ENCODE measurements at regions not wholly inside any gene's neighbourhood (a gene's known extent, or its start where the extent isn't known, plus 50 kb on each side); places are given as distances from the start of the nearest gene placed in this dataset.

DNA sequence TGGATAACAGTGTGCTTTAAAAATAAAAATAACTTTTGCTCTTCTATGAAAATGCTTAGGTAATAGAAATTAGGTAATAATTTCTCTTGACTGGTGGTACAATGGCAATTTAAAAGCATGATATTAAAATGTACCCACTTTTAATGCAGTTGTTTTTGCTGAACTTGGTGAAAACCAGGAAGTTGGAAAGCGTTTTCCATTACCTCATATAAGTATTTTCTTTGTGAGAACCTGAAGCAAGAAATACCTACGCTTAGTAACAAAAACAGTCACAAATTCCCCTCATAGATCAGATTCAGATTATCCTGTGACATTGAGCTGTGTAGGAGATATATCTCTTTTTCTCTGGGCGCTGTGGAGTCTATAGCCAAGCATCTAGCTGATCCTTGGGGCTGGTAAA lies 689.0 kb upstream of the FZD8 start:
- intact Hi-C loops (cut with micrococcal nuclease), result no loop called here

DNA sequence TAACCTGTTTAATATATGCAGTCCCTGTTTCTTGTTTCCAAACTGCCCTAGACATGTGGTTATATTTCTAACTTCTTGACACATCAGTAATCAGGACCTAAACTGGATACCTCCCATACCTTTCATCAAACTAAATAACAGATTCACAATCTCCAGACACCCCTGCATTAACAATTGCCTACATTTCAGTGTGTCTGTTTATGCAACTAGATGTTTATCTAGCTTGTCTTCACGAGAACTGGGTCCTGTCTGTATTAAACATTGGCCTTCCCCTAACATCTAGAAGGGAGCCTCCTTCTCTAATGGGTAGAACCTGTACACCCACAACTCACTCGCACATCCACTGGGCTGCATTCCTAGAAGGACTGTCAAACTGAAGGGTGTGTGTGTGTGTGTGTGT lies 683.7 kb upstream of the FZD8 start:
- intact Hi-C loops (cut with micrococcal nuclease), result no loop called here

DNA sequence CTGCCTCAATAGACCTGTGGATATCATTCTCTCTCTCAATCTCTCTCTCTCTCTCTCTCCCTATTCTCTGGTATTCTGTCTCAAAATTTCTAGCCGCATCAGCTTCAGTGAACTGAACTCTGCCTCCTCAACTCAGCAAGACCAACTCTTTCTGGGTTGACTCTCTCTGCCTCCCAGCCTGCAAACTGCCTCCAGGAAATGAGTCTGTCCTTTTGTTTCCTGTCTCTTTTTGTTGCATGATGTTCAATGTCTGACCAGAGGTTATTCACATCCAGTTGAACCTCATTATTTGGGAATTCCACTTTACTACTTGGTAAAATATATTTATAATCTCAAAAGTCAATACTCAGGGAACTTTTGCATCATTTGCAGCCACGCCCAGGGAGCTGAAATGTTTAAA lies 682.7 kb upstream of the FZD8 start:
- intact Hi-C loops (cut with micrococcal nuclease), result no loop called here

- intact Hi-C loops (cut with micrococcal nuclease), result no loop called here
These were observed 671.0 kb upstream of the FZD8 start for GRCh38 chr10:36313142-36313541.

GRCh38 chr10:36303896-36304295 lies 661.8 kb upstream of the FZD8 start:
- intact Hi-C loops (cut with micrococcal nuclease), result loop anchor here (2.0 kb wide), 1 partner anchor 31 kb away; no protein-coding TSS in a partner anchor

DNA sequence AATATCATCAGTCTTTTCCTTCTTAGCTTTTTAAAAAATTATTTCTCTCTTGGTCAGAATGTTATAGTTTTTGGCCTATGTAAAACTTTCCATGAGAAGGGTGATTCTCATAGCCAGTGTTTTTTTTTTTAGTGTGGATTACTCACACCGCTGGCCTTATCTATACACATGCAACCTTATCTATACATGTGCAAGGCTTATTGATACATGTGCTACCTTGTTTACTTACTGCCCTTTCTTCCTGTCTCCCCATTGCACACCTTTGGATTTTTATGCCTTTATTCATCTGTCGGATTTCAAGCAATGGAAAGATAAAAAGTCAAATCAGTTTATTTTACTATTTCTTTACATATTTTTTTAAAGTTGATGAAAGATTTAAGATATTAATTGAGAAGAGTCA lies 660.0 kb upstream of the FZD8 start:
- intact Hi-C loops (cut with micrococcal nuclease), result no loop called here

DNA sequence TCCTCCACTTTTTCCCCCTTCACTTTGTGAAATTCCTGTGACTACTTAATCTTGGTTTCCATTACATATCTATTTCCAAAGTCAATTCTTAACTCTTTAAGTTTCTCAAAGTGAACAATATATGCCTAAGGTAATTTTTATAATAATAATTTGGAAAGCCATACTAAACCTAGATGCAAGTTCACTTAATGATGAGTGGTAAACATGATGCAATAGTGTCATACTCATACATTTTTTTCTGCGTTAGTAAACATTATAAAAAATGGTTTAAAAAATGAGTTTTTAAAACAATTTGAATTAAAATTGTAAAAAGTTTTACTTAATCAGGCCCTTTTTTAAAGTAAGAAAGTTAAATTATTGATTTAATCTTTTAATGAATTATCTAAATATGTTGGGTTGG lies 659.4 kb upstream of the FZD8 start:
- intact Hi-C loops (cut with micrococcal nuclease), result no loop called here

DNA sequence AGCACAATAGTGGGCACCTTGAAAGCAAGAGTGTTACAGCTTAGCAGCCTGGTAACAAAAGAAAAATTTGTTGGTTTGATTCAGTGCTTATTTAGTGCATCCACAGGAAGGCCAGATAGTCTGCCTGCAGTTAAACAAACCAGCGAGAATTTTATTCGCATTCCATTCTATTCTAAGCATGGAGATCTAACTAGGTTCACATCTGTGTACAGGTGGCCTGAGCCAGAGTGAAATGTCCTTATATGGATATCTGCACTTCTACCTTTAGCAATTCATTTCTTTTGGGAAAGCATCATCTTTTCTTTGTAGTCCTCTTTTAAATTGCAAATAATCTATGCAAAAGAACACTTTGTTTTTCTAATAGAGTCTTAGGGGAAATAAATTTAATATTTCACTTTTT lies 659.0 kb upstream of the FZD8 start:
- intact Hi-C loops (cut with micrococcal nuclease), result no loop called here

DNA sequence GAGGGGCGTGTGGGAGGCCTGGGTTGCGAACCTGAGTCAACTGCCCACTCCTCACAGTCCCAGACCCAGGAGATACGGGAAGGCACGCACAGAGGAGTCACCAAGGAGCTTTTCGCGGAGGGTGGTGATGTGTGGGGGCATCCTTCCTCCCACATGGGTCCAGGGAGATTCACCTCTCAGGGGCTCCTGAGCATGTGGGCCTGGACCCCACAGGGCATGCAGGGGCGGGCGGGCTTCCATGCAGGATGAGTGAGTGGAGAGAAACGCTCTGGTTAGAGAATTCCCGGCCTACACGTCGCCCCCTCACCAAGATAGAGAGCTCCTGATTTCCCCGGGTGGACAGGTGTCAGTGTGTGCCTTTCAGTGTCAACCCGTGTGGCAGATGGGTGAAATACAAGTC lies 641.7 kb upstream of the FZD8 start:
- intact Hi-C loops (cut with micrococcal nuclease), result no loop called here

- intact Hi-C loops (cut with micrococcal nuclease), result no loop called here
These were observed 639.8 kb upstream of the FZD8 start for GRCh38 chr10:36281831-36282331.

- intact Hi-C loops (cut with micrococcal nuclease), result no loop called here
These were observed 638.9 kb upstream of the FZD8 start for GRCh38 chr10:36280890-36281499.

- intact Hi-C loops (cut with micrococcal nuclease), result no loop called here
These were observed 638.2 kb upstream of the FZD8 start for GRCh38 chr10:36280321-36280741.

DNA sequence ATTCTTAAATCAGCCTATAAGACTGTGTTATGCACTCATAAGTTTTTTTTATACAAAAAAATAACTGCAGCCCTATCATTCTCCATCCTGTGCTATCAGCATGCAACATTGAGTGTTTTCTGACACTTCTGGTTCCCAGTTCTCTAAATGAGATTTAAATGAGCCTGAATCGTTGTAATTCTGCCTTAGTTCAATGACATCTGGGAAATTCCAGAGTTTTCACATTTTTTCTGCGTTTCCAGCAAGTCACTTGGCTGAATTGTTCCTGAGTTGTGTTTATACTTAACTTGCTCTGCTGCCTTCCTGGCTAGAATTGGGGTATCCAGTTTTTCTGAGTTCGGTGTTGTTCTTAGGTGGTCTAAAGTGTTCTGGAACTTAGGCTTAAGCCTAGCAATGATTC lies 636.1 kb upstream of the FZD8 start:
- intact Hi-C loops (cut with micrococcal nuclease), result no loop called here

DNA sequence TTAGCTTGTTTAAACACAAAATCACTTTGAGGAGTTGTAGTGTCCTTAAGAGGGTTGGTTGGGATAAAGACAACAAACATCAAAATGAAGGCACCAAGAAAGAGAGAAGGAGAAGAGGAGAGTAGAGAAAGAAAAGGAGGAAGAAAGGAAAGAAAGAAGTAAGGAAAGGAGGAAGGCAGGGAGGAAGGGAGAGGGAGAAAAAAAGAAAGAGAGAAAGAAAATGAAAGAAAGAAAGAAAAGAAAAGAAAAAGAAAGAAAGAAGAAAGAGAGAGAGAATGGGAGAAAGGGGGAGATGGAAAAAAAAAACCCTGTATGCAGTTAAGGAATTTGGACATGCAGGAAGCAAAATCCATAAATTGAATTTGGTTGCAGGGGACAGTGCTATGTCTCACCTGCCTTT lies 635.4 kb upstream of the FZD8 start:
- intact Hi-C loops (cut with micrococcal nuclease), result no loop called here

DNA sequence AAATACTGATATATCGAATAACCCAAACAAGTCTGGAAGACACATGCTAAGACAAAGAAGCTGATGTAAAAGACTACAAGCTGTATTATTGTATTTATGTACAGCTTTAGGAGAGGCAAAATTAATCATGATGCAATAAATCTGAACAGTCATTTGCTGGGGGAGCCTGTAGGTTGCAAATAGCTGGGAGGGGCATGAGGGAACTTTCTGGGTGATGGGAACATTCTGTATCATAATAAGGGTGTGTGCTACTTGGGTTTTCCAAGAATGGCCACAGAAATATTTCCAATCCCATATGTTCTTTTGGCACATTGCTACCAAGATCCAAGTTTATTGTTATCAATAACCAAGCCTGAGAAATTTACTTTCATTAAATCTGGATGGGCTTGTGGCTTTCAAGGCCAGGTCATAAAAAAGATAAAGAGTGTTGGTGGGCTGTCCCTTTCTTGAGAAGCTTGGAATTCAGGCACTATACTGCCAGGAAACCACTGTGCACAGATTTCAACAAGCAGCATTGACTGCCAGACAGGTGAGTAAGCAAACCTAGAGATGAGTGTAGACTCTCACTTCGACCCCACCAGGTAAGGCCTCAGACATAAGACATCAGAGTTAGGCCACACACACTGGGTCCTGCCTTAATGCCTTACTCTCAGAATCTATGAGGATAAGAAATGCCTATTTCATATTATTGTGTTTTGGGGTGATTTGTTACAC lies 629.7 kb upstream of the FZD8 start:
- intact Hi-C loops (cut with micrococcal nuclease), result loop anchor here (2.0 kb wide), 1 partner anchor 33 kb away; no protein-coding TSS in a partner anchor

GRCh38 chr10:36269222-36269621 lies 627.1 kb upstream of the FZD8 start:
- intact Hi-C loops (cut with micrococcal nuclease), result no loop called here

GRCh38 chr10:36266923-36267322 lies 624.8 kb upstream of the FZD8 start:
- intact Hi-C loops (cut with micrococcal nuclease), result no loop called here

- intact Hi-C loops (cut with micrococcal nuclease), result no loop called here
These were observed 623.6 kb upstream of the FZD8 start for GRCh38 chr10:36265741-36266140.

GRCh38 chr10:36263871-36264270 lies 621.8 kb upstream of the FZD8 start:
- intact Hi-C loops (cut with micrococcal nuclease), result no loop called here

DNA sequence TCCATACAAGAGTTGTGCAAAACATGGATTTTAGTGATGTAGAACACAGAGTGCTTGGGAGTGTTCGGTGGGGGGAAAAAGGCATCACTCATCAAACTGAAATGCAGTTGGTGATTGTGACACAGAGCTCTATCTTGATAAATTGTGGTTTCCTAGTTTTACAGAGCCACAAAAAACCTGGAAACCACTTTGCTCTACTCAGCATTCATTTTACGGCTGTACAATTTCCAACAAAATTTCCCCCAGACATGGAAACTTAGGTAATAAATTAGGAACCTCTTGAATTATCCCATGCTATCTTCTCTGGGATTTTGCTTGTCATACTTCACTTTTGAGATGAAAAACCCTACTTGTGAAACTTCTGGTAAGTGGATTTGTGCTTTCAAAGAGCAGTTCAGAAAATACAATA lies 614.9 kb upstream of the FZD8 start:
- intact Hi-C loops (cut with micrococcal nuclease), result no loop called here

DNA sequence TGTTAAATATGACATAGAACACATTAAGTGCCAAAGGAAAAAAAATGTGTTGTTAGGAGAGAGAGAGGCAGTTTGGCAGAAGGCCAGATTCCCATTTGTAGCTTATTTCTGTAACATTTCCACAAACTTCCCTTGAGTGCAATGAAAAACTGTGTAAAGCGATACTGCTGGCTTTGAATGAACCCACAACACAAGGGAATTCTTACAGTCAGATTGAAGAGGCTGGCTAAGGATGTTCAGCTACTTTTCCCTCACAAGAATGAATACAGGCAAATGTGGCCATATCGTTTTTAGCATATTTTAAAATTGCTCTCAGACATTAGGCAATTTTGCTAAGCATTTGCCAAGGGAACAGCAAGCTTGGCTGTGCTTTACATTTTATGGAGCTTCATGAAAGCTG lies 614.1 kb upstream of the FZD8 start:
- intact Hi-C loops (cut with micrococcal nuclease), result no loop called here

DNA sequence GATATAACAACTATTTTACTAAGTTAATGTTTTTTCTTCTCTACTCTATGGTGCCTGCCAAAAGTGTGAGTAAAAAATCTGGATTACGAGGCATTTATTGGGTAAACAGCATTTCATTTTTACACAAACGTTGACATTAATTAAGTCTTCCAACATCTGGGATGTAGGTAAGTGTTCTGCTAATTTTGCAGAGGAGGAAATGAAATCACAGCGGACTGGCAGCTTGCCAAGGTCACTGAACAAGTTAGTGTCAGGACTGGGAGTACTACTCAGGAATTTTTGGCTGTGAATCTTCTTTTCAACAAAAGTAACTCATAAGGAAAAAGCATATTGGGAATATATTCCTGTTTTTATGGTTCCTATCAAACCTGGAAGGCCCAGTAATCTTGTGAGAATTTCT lies 612.1 kb upstream of the FZD8 start:
- intact Hi-C loops (cut with micrococcal nuclease), result no loop called here

DNA sequence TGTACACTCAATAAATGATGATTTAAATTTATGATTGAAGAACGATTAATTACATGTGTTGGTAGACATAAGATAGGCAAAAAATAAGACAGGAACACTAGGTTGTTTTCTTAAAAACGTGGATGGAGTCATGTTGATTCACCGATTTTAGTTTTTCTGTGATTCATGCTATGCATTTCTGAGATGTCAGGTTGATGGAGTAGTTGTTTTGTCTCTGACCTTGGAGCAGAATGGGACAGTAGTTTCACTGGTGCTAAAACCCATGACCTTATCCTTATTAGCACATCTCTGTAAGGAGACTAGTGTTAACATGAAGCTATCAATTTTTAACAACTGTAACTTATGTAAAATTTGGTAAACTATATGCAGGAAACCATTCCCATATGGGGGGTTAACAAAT lies 611.6 kb upstream of the FZD8 start:
- intact Hi-C loops (cut with micrococcal nuclease), result no loop called here

Measured in T-helper 2 cell treated with Interferon-gamma antibody and Interleukin-4, amounts not matched to agents 100 ng/mL and 5 ng/mL, for 36 hours (primary cell).